ENCODE measurements at regions not wholly inside any gene's neighbourhood (a gene's known extent, or its start where the extent isn't known, plus 50 kb on each side); places are given as distances from the start of the nearest gene placed in this dataset.

GRCh38 chr1:104435255-104435654 lies 685.6 kb downstream of the AMY1C start:
- BruUV-seq (replicated peaks): no TSS peak
- TF ChIP-seq POLR2AphosphoS5 (IDR thresholded peaks at IDR 0.05; ENCODE audit: low read depth, low read length): no peak
- no peak for TF ChIP-seq TCF7L2 (IDR thresholded peaks at IDR 0.05; ENCODE audit: low read depth, low read length)
- TF ChIP-seq REST (IDR thresholded peaks at IDR 0.05; ENCODE audit: insufficient read depth in 1 of 2, low read depth in 2 of 2, low read length in 1 of 2): no peak
- TF ChIP-seq, protein P1, sequence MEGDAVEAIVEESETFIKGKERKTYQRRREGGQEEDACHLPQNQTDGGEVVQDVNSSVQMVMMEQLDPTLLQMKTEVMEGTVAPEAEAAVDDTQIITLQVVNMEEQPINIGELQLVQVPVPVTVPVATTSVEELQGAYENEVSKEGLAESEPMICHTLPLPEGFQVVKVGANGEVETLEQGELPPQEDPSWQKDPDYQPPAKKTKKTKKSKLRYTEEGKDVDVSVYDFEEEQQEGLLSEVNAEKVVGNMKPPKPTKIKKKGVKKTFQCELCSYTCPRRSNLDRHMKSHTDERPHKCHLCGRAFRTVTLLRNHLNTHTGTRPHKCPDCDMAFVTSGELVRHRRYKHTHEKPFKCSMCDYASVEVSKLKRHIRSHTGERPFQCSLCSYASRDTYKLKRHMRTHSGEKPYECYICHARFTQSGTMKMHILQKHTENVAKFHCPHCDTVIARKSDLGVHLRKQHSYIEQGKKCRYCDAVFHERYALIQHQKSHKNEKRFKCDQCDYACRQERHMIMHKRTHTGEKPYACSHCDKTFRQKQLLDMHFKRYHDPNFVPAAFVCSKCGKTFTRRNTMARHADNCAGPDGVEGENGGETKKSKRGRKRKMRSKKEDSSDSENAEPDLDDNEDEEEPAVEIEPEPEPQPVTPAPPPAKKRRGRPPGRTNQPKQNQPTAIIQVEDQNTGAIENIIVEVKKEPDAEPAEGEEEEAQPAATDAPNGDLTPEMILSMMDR (IDR thresholded peaks at IDR 0.05): no peak
- no peak for TF ChIP-seq SIN3A (IDR thresholded peaks at IDR 0.05; ENCODE audit: borderline replicate concordance, insufficient read depth, low read depth, low read length)
- CTCF ChIA-PET: no interaction called here

DNA sequence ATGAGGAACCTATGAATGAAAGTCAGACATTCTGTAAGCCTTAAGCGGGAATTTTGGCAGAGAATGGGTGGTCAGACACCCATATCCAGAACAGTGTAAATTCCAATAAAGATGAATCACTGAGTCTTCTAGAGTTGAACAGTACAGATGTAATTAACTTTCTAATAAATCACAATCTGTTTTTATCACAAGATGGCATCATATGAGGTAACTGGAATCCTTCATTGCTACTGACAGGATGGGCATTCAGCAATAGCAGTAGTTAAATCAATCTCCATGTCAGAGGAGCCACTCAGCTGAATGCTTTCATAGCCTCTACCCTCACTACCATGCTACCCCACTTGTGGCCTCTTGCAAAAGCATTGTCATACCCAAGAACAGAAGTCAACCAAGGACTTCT lies 690.3 kb downstream of the AMY1C start:
- ATAC-seq (no peak), DNase-seq (ENCODE audit: low read depth, low spot score) (no peak)
- Histone ChIP-seq H3K4me1 (ENCODE audit: control insufficient read depth, insufficient read depth, low read length) (no peaks in the 10 kb centered on the region), H3K27me3 (ENCODE audit: control insufficient read depth, insufficient read depth, low read length) (no peaks in the 10 kb centered on the region), H3K27ac (ENCODE audit: low read length) (no peak overlapping the region), H3K4me3 (ENCODE audit: low read depth in 2 of 2, low read length in 2 of 2) (no peak overlapping the region), H3K9me3 (ENCODE audit: control insufficient read depth, insufficient read depth, low read depth, low read length) (no peaks in the 10 kb centered on the region), H3K36me3 (ENCODE audit: control insufficient read depth, insufficient read depth, low read length) (no peaks in the 10 kb centered on the region)
- ChIA-PET CTCF (no interaction called here), POLR2A (no interaction called here)
- BruUV-seq (replicated peaks): no TSS peak
- intact Hi-C loops (cut with micrococcal nuclease; ENCODE audit: unreplicated experiment): no loop called here
- in situ Hi-C loops (cut with HindIII; ENCODE audit: low pct_unique_long_range_greater_than_20kb, low sequenced_read_pairs): no loop called here
- TF ChIP-seq REST (IDR thresholded peaks at IDR 0.05; ENCODE audit: insufficient read depth in 1 of 2, low read depth in 2 of 2, low read length in 1 of 2) (no peak), TCF7L2 (IDR thresholded peaks at IDR 0.05; ENCODE audit: low read depth, low read length) (no peak), SIN3A (IDR thresholded peaks at IDR 0.05; ENCODE audit: borderline replicate concordance, insufficient read depth, low read depth, low read length) (no peak), POLR2AphosphoS5 (IDR thresholded peaks at IDR 0.05; ENCODE audit: low read depth, low read length) (no peak)
- TF ChIP-seq, protein P1 (IDR thresholded peaks at IDR 0.05): no peak

More at GRCh38 chr1:104435255-104435654, 685.6 kb downstream of the AMY1C start:
- H3K36me3 ChIP-seq (ENCODE audit: control insufficient read depth, insufficient read depth, low read length): no peaks in the 10 kb centered on the region
- DNase-seq (ENCODE audit: low read depth, low spot score) (no peak), ATAC-seq (no peak)
- no peak overlapping the region for H3K27ac ChIP-seq (ENCODE audit: low read length)
- H3K27me3 ChIP-seq (ENCODE audit: control insufficient read depth, insufficient read depth, low read length): no peaks in the 10 kb centered on the region
- no peaks in the 10 kb centered on the region for H3K9me3 ChIP-seq (ENCODE audit: control insufficient read depth, insufficient read depth, low read depth, low read length)
- in situ Hi-C loops (cut with HindIII; ENCODE audit: low pct_unique_long_range_greater_than_20kb, low sequenced_read_pairs) (no loop called here), intact Hi-C loops (cut with micrococcal nuclease; ENCODE audit: unreplicated experiment) (no loop called here)
- POLR2A ChIA-PET: no interaction called here
- H3K4me1 ChIP-seq (ENCODE audit: control insufficient read depth, insufficient read depth, low read length): no peaks in the 10 kb centered on the region
- H3K4me3 ChIP-seq (ENCODE audit: low read depth in 2 of 2, low read length in 2 of 2): no peak overlapping the region

All from Panc1 (cell line).